ENCODE measurements at regions not wholly inside any gene's neighbourhood (a gene's known extent, or its start where the extent isn't known, plus 50 kb on each side); places are given as distances from the start of the nearest gene placed in this dataset.

DNA sequence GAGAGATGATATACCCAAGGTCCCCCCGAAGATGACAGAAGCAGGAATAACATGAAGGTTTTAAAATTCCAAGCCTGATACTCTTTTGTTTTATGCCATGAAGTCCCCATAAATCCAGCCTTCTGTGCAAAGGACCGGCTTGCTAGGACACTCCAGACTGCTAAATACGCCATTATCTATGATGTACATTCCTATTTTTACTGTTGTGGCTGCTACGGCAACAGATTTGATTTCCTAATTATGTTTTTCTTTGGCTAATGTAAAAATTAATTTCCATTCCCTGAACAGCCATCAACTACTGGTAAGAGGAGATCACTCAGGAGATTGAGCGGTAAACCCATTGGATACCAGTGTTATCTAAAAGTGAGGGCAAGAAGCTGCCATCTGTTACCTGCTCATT, 1090.8 kb downstream of the TYW1 start:
- TF ChIP-seq, protein P1, sequence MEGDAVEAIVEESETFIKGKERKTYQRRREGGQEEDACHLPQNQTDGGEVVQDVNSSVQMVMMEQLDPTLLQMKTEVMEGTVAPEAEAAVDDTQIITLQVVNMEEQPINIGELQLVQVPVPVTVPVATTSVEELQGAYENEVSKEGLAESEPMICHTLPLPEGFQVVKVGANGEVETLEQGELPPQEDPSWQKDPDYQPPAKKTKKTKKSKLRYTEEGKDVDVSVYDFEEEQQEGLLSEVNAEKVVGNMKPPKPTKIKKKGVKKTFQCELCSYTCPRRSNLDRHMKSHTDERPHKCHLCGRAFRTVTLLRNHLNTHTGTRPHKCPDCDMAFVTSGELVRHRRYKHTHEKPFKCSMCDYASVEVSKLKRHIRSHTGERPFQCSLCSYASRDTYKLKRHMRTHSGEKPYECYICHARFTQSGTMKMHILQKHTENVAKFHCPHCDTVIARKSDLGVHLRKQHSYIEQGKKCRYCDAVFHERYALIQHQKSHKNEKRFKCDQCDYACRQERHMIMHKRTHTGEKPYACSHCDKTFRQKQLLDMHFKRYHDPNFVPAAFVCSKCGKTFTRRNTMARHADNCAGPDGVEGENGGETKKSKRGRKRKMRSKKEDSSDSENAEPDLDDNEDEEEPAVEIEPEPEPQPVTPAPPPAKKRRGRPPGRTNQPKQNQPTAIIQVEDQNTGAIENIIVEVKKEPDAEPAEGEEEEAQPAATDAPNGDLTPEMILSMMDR (IDR thresholded peaks at IDR 0.05): no peak
- no peak for TF ChIP-seq POLR2A (IDR thresholded peaks at IDR 0.05)
- TF ChIP-seq EP300 (IDR thresholded peaks at IDR 0.05): no peak
- TF ChIP-seq POLR2AphosphoS5 (IDR thresholded peaks at IDR 0.05): no peak
